ENCODE measurements at regions not wholly inside any gene's neighbourhood (a gene's known extent, or its start where the extent isn't known, plus 50 kb on each side); places are given as distances from the start of the nearest gene placed in this dataset.

DNA sequence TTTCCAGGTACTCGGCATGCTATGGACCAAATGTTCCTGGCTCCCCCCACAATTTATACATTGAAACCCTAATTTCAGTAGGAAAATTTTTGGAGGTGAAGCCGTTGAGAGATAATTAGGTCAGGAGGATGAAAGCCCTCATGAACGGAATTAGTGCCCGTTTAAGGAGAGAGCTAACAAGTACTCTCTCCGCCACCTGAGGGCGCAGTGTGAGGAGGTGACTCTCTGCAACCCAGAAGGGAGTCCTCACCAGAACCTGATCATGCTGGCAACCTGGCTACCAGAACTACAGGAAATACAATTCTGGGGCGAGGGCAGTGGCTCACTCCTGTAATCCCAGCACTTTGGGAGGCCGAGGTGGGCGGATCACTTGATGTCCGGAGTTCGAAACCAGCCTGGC is 397.8 kb downstream of the SLITRK5 start:
- TF ChIP-seq, protein P1, sequence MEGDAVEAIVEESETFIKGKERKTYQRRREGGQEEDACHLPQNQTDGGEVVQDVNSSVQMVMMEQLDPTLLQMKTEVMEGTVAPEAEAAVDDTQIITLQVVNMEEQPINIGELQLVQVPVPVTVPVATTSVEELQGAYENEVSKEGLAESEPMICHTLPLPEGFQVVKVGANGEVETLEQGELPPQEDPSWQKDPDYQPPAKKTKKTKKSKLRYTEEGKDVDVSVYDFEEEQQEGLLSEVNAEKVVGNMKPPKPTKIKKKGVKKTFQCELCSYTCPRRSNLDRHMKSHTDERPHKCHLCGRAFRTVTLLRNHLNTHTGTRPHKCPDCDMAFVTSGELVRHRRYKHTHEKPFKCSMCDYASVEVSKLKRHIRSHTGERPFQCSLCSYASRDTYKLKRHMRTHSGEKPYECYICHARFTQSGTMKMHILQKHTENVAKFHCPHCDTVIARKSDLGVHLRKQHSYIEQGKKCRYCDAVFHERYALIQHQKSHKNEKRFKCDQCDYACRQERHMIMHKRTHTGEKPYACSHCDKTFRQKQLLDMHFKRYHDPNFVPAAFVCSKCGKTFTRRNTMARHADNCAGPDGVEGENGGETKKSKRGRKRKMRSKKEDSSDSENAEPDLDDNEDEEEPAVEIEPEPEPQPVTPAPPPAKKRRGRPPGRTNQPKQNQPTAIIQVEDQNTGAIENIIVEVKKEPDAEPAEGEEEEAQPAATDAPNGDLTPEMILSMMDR (IDR thresholded peaks at IDR 0.05; ENCODE audit: poor library complexity): no peak
- TF ChIP-seq EZH2phosphoT487 (IDR thresholded peaks at IDR 0.05; ENCODE audit: low read depth, severe bottlenecking, unreplicated experiment): no peak
